HG02798 (cell line): ENCODE measurements at regions not wholly inside any gene's neighbourhood (a gene's known extent, or its start where the extent isn't known, plus 50 kb on each side); places are given as distances from the start of the nearest gene placed in this dataset.
"Not testable (repeated sequence)": the region's sequence is repeated elsewhere in the genome, so short reads cannot be mapped to it uniquely, and the experiment has no call there.

ENCODE experiments used
- ATAC-seq: cut with Tn5 transposase; IDR thresholded peaks from one replicate; pipeline ENCODE4 v1.9.1; 2021; ENCODE audit warnings: mild to moderate bottlenecking; ENCODE audit not compliant: unreplicated experiment, poor library complexity

GRCh38 chr5:1963358-1963757 lies 80.6 kb upstream of the IRX4 start:
- ATAC-seq: no peak

- no peak for ATAC-seq
Observed at GRCh38 chr5:1962619-1963355, 80.1 kb upstream of the IRX4 start.

- no peak for ATAC-seq
Observed at GRCh38 chr5:1961952-1962595, 79.3 kb upstream of the IRX4 start.

- no peak for ATAC-seq
Observed at GRCh38 chr5:1961304-1961946, 78.7 kb upstream of the IRX4 start.

GRCh38 chr5:1960595-1961303 lies 78.0 kb upstream of the IRX4 start:
- no peak for ATAC-seq

GRCh38 chr5:1959725-1960581 lies 77.2 kb upstream of the IRX4 start:
- ATAC-seq: no peak

GRCh38 chr5:1959231-1959630 lies 76.5 kb upstream of the IRX4 start:
- ATAC-seq: no peak

- no peak for ATAC-seq
Observed at GRCh38 chr5:1958211-1959010, 75.7 kb upstream of the IRX4 start.

- ATAC-seq: no peak
Observed at GRCh38 chr5:1955586-1955985, 72.9 kb upstream of the IRX4 start.

GRCh38 chr5:1953710-1954109 lies 71.0 kb upstream of the IRX4 start:
- not testable (repeated sequence) for ATAC-seq

GRCh38 chr5:1952444-1953099 lies 69.8 kb upstream of the IRX4 start:
- no peak for ATAC-seq

GRCh38 chr5:1952021-1952420 lies 69.3 kb upstream of the IRX4 start:
- no peak for ATAC-seq

GRCh38 chr5:1951165-1951816 lies 68.6 kb upstream of the IRX4 start:
- ATAC-seq: no peak

GRCh38 chr5:1950708-1951103 lies 68.0 kb upstream of the IRX4 start:
- ATAC-seq: no peak

GRCh38 chr5:1950096-1950707 lies 67.5 kb upstream of the IRX4 start:
- ATAC-seq: no peak

- no peak for ATAC-seq
Observed at GRCh38 chr5:1949253-1949652, 66.5 kb upstream of the IRX4 start.

GRCh38 chr5:1948663-1949191 lies 66.0 kb upstream of the IRX4 start:
- no peak for ATAC-seq

GRCh38 chr5:1948111-1948510 lies 65.4 kb upstream of the IRX4 start:
- no peak for ATAC-seq
